Trophoblast cell (in vitro differentiated cells and primary cell): ENCODE measurements at regions not wholly inside any gene's neighbourhood (a gene's known extent, or its start where the extent isn't known, plus 50 kb on each side); places are given as distances from the start of the nearest gene placed in this dataset.

Experiments used
- DNase-seq, 2 donors: peaks; one replicate each; pipeline ENCODE4 v3.0.0-alpha.2; 2016
- H2AFZ ChIP-seq: 2 replicates; pipeline ENCODE4 v1.6.1; 2013; ENCODE audit warnings: low read length, moderate library complexity, mild to moderate bottlenecking; ENCODE audit not compliant: insufficient read depth, poor library complexity
- H2AK5ac ChIP-seq: 2 replicates; pipeline ENCODE4 v1.6.1; 2013; ENCODE audit warnings: mild to moderate bottlenecking, low read length
- H2BK120ac ChIP-seq: 2 replicates; pipeline ENCODE4 v1.6.1; 2013; ENCODE audit warnings: low read length, mild to moderate bottlenecking, moderate library complexity; ENCODE audit not compliant: insufficient read depth, poor library complexity
- H2BK12ac ChIP-seq: 2 replicates; pipeline ENCODE4 v1.6.1; 2013; ENCODE audit warnings: mild to moderate bottlenecking, low read length, moderate library complexity
- H2BK5ac ChIP-seq: 2 replicates; pipeline ENCODE4 v1.6.1; 2013; ENCODE audit warnings: low read length, low read depth, moderate library complexity, mild to moderate bottlenecking; ENCODE audit not compliant: poor library complexity
- H3K14ac ChIP-seq: 2 replicates; pipeline ENCODE4 v1.6.1; 2013; ENCODE audit warnings: mild to moderate bottlenecking, low read length
- H3K18ac ChIP-seq: 2 replicates; pipeline ENCODE4 v1.6.1; 2013; ENCODE audit warnings: mild to moderate bottlenecking, low read length
- H3K23ac ChIP-seq: 2 replicates; pipeline ENCODE4 v1.6.1; 2013; ENCODE audit warnings: low read length
- H3K27ac ChIP-seq: 2 replicates; pipeline ENCODE4 v1.5.1; 2013; ENCODE audit warnings: low read depth, mild to moderate bottlenecking, inconsistent platforms, low read length, moderate library complexity
- H3K27me3 ChIP-seq: 2 replicates; pipeline ENCODE4 v1.6.1; 2013; ENCODE audit warnings: inconsistent platforms, mild to moderate bottlenecking, low read length, moderate library complexity; ENCODE audit not compliant: insufficient read depth
- H3K36me3 ChIP-seq, 2 experiments: 1 replicate in 1 of 2; 2 replicates in 1 of 2; pipeline ENCODE4 v1.6.1; 2013; ENCODE audit warnings: low read length in 2 of 2, mild to moderate bottlenecking in 2 of 2, moderate library complexity in 1 of 2; ENCODE audit not compliant: insufficient read depth in 2 of 2, control insufficient read depth in 1 of 2
- H3K4ac ChIP-seq: 2 replicates; pipeline ENCODE4 v1.6.1; 2013; ENCODE audit warnings: low read depth, mild to moderate bottlenecking, low read length, moderate library complexity
- H3K4me1 ChIP-seq, 2 experiments: 1 replicate in 1 of 2; 2 replicates in 1 of 2; pipeline ENCODE4 v1.6.1; 2013; ENCODE audit warnings: low read length in 2 of 2, mild to moderate bottlenecking in 2 of 2, moderate library complexity in 1 of 2; ENCODE audit not compliant: insufficient read depth in 2 of 2, control insufficient read depth in 1 of 2
- H3K4me2 ChIP-seq: 2 replicates; pipeline ENCODE4 v1.6.1; 2013; ENCODE audit warnings: inconsistent platforms, mild to moderate bottlenecking, low read length, moderate library complexity
- H3K4me3 ChIP-seq: 2 replicates; pipeline ENCODE4 v1.5.1; 2013; ENCODE audit warnings: mild to moderate bottlenecking, low read depth, low read length, inconsistent platforms
- H3K79me1 ChIP-seq: one replicate; pipeline ENCODE4 v1.6.1; 2013; ENCODE audit warnings: low read length
- H3K79me2 ChIP-seq: 2 replicates; pipeline ENCODE4 v1.6.1; 2013; ENCODE audit warnings: low read length, mild to moderate bottlenecking; ENCODE audit not compliant: control insufficient read depth, insufficient read depth, poor library complexity
- H3K9ac ChIP-seq: 2 replicates; pipeline ENCODE4 v1.6.1; 2013; ENCODE audit warnings: mild to moderate bottlenecking, low read length
- H3K9me3 ChIP-seq: 2 replicates; pipeline ENCODE4 v1.6.1; 2013; ENCODE audit warnings: low read depth, mild to moderate bottlenecking, control low read depth, inconsistent platforms, low read length; ENCODE audit not compliant: insufficient read depth
- H4K12ac ChIP-seq: 2 replicates; pipeline ENCODE4 v1.6.1; 2013; ENCODE audit warnings: low read depth, mild to moderate bottlenecking, low read length, moderate library complexity
- H4K8ac ChIP-seq: 2 replicates; pipeline ENCODE4 v1.6.1; 2013; ENCODE audit warnings: low read depth, mild to moderate bottlenecking, low read length, moderate library complexity
- H4K91ac ChIP-seq: one replicate; pipeline ENCODE4 v1.6.1; 2013; ENCODE audit warnings: low read depth, mild to moderate bottlenecking, low read length, moderate library complexity
- WGBS: extraction: QIAGEN DNeasy Blood & Tissue Kit; methylation state at CpG from one replicate; pipeline ENCODE4 v1.1.7; 2013; ENCODE audit warnings: missing lambda C conversion rate; ENCODE audit not compliant: insufficient read length, insufficient coverage; ENCODE audit errors: extremely low coverage; 5-methylcytosine and 5-hydroxymethylcytosine counted together

- no peak overlapping the region for H3K9ac ChIP-seq
- no peak overlapping the region for H3K4ac ChIP-seq
- H3K9me3 ChIP-seq: peaks cover 2% of the 10 kb centered on the region
- H2BK120ac ChIP-seq: no peak overlapping the region
- no peak overlapping the region for H3K4me2 ChIP-seq
- no peak for DNase-seq
- H3K79me1 ChIP-seq: no peaks in the 10 kb centered on the region
- no peak overlapping the region for H3K18ac ChIP-seq
- H3K23ac ChIP-seq: no peak overlapping the region
- H2AFZ ChIP-seq: no peak overlapping the region
- H3K27me3 ChIP-seq: no peaks in the 10 kb centered on the region
- WGBS: no CpG with 5 or more reads among the region's 4 CpGs
- no peak overlapping the region for H4K91ac ChIP-seq
- H4K8ac ChIP-seq: no peak overlapping the region
- H3K14ac ChIP-seq: no peak overlapping the region
- H2AK5ac ChIP-seq: no peak overlapping the region
- H3K4me3 ChIP-seq: no peak overlapping the region
- H3K4me1 ChIP-seq: no peaks in the 10 kb centered on the region
- no peak overlapping the region for H4K12ac ChIP-seq
- peak overlapping the region; percentile 10 for H2BK5ac ChIP-seq
- no peak overlapping the region for H3K27ac ChIP-seq
- H3K36me3 ChIP-seq: no peaks in the 10 kb centered on the region
- no peak overlapping the region for H2BK12ac ChIP-seq
- no peaks in the 10 kb centered on the region for H3K79me2 ChIP-seq
Measured at GRCh38 chr14:34003691-34004090, 52.8 kb upstream of the EGLN3 start.

- H3K4me3 ChIP-seq: no peak overlapping the region
- no peak overlapping the region for H3K14ac ChIP-seq
- H3K9ac ChIP-seq: no peak overlapping the region
Measured at GRCh38 chr14:34003082-34003668, 52.3 kb upstream of the EGLN3 start.

More at GRCh38 chr14:34003082-34003668, 52.3 kb upstream of the EGLN3 start:
- DNase-seq: no peak
- no peak overlapping the region for H2BK12ac ChIP-seq
- no peak overlapping the region for H4K91ac ChIP-seq
- H3K4ac ChIP-seq: no peak overlapping the region
- H3K27ac ChIP-seq: no peak overlapping the region
- no peaks in the 10 kb centered on the region for H3K4me1 ChIP-seq
- H3K27me3 ChIP-seq: no peaks in the 10 kb centered on the region
- no peak overlapping the region for H2AFZ ChIP-seq
- H2BK5ac ChIP-seq: peak overlapping the region; percentile 10
- no peak overlapping the region for H4K8ac ChIP-seq
- H3K18ac ChIP-seq: no peak overlapping the region
- H3K9me3 ChIP-seq: peaks cover 2% of the 10 kb centered on the region
- H3K36me3 ChIP-seq: no peaks in the 10 kb centered on the region
- no peaks in the 10 kb centered on the region for H3K79me1 ChIP-seq
- H3K79me2 ChIP-seq: no peaks in the 10 kb centered on the region
- H4K12ac ChIP-seq: no peak overlapping the region
- no peak overlapping the region for H2AK5ac ChIP-seq
- no peak overlapping the region for H3K23ac ChIP-seq
- H2BK120ac ChIP-seq: no peak overlapping the region
- WGBS: no CpG with 5 or more reads among the region's 4 CpGs
- H3K4me2 ChIP-seq: no peak overlapping the region
